Activated CD8-positive, alpha-beta T cell treated with anti-CD3 and anti-CD28 coated beads for 36 hours (primary cell): ENCODE measurements at regions not wholly inside any gene's neighbourhood (a gene's known extent, or its start where the extent isn't known, plus 50 kb on each side); places are given as distances from the start of the nearest gene placed in this dataset.

Source experiments
- ATAC-seq: fragments of 200-7000 bp; cut with Tn5 transposase; one replicate; pipeline ENCODE4 v1.10.0; 2021; ENCODE audit warnings: mild to moderate bottlenecking, moderate library complexity
- CTCF ChIA-PET: fragments of 350-600 bp; sonication (Branson Sonifier 250); formaldehyde crosslinking; loops from one replicate; lab custom pipeline; 2021; ENCODE audit warnings: antibody characterized with exemption; lab: Charles Lee
- POLR2A ChIA-PET: fragments of 350-600 bp; sonication (Branson Sonifier 250); formaldehyde crosslinking; loops from one replicate; lab custom pipeline; 2021; ENCODE audit warnings: antibody characterized with exemption; lab: Charles Lee
- DNase-seq: peaks from one replicate; pipeline ENCODE4 v3.0.0-alpha.2; 2020
- H3K27ac Mint-ChIP-seq: one replicate; pipeline ENCODE4 v1.8.0; 2021; ENCODE audit warnings: mild to moderate bottlenecking, mixed read lengths
- H3K27me3 Mint-ChIP-seq: one replicate; pipeline ENCODE4 v1.8.0; 2021; ENCODE audit warnings: mixed read lengths
- H3K36me3 Mint-ChIP-seq: one replicate; pipeline ENCODE4 v1.8.0; 2021; ENCODE audit warnings: low read depth, mixed read lengths
- H3K4me1 Mint-ChIP-seq: one replicate; pipeline ENCODE4 v1.8.0; 2021; ENCODE audit warnings: low read depth, mixed read lengths
- H3K4me3 Mint-ChIP-seq: one replicate; pipeline ENCODE4 v1.8.0; 2021; ENCODE audit warnings: mild to moderate bottlenecking, moderate library complexity, mixed read lengths
- H3K9me3 Mint-ChIP-seq: one replicate; pipeline ENCODE4 v1.8.0; 2021; ENCODE audit warnings: mixed read lengths
- intact Hi-C: fragments of 100-400 bp; cut with micrococcal nuclease; formaldehyde crosslinking; loops from one replicate; pipeline ENCODE4 v1.10.0; 2022
- TF ChIP-seq, protein P1 (sequence below): fragments of 200-600 bp; IDR thresholded peaks from one replicate; pipeline ENCODE4 v1.8.0; 2022; ENCODE audit warnings: antibody characterized with exemption, mild to moderate bottlenecking

DNA sequence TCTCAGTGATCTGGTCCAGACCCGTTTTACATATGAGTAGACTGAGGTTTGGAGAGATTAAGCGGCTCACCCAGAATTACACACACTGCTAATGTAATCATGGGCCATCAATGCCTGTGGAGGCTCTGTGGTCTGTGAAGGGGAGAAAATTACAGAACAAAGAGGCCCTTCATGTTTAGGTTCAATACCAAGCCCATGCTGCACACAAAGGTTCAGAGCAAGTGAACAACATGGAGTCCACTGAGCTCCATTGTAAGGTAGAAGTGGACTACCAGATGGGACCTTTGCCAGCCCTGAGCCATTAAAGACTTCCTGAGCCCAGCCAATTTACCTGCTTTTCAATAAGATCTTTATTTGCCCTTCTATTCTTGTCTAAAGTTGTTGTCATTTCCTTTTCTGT, 109.8 kb downstream of the LUZP4 start:
- H3K9me3 Mint-ChIP-seq: no peaks in the 10 kb centered on the region
- POLR2A ChIA-PET: no interaction called here
- DNase-seq: no peak

DNA sequence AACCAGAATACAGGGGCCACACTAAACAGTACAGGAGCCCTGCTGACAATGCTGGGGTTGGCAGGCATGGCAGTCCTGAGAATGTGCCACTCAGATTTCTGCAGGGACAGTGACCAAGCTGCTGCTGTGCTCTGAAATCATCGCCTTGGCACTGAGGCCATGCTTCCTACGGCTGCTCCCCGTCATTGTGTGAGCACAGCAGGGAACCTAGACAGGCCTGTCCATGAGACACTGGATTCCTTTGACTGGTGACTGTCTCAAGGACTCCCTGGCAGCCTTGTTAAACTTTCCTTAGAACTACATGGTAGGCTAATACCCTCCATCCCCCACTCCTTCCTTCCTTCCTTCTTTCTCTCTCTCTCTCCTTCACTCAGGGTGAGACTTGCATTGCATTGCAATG, 111.4 kb downstream of the LUZP4 start:
- no peaks in the 10 kb centered on the region for H3K36me3 Mint-ChIP-seq
- no peaks in the 10 kb centered on the region for H3K27me3 Mint-ChIP-seq
- no peak overlapping the region for H3K27ac Mint-ChIP-seq
- ChIA-PET CTCF (no interaction called here), POLR2A (no interaction called here)
- TF ChIP-seq, protein P1, sequence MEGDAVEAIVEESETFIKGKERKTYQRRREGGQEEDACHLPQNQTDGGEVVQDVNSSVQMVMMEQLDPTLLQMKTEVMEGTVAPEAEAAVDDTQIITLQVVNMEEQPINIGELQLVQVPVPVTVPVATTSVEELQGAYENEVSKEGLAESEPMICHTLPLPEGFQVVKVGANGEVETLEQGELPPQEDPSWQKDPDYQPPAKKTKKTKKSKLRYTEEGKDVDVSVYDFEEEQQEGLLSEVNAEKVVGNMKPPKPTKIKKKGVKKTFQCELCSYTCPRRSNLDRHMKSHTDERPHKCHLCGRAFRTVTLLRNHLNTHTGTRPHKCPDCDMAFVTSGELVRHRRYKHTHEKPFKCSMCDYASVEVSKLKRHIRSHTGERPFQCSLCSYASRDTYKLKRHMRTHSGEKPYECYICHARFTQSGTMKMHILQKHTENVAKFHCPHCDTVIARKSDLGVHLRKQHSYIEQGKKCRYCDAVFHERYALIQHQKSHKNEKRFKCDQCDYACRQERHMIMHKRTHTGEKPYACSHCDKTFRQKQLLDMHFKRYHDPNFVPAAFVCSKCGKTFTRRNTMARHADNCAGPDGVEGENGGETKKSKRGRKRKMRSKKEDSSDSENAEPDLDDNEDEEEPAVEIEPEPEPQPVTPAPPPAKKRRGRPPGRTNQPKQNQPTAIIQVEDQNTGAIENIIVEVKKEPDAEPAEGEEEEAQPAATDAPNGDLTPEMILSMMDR: no peak
- intact Hi-C loops: no loop called here
- H3K4me3 Mint-ChIP-seq: no peak overlapping the region
- no peaks in the 10 kb centered on the region for H3K4me1 Mint-ChIP-seq
- no peaks in the 10 kb centered on the region for H3K9me3 Mint-ChIP-seq
- DNase-seq: no peak
- ATAC-seq: no peak

More for the DNA sequence above, 109.8 kb downstream of the LUZP4 start:
- H3K27ac Mint-ChIP-seq: no peak overlapping the region
- intact Hi-C loops: no loop called here
- no peak for ATAC-seq
- H3K4me3 Mint-ChIP-seq: no peak overlapping the region
- no peaks in the 10 kb centered on the region for H3K27me3 Mint-ChIP-seq
- TF ChIP-seq, protein P1: no peak
- CTCF ChIA-PET: no interaction called here
- no peaks in the 10 kb centered on the region for H3K4me1 Mint-ChIP-seq
- no peaks in the 10 kb centered on the region for H3K36me3 Mint-ChIP-seq

DNA sequence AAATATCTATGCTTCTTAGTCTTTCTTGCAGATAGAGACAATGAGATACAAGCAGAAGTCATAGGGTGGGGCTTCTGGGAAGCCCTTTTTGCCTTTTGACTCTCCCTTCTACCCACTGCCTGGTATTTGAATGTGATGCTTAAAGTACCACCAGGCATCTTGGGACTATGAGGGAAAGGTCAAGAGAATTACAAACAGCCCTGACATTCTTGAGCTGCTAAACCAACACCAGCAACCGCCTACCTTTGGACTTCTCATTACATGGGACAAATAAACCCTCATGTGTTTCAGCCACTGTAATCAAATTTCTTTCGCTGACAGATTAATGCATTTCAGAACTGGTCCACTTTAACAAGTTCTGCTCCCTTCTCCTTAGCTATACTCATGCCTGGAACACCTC, 112.8 kb downstream of the LUZP4 start:
- no peaks in the 10 kb centered on the region for H3K4me1 Mint-ChIP-seq
- CTCF ChIA-PET: no interaction called here
- intact Hi-C loops: no loop called here

DNA sequence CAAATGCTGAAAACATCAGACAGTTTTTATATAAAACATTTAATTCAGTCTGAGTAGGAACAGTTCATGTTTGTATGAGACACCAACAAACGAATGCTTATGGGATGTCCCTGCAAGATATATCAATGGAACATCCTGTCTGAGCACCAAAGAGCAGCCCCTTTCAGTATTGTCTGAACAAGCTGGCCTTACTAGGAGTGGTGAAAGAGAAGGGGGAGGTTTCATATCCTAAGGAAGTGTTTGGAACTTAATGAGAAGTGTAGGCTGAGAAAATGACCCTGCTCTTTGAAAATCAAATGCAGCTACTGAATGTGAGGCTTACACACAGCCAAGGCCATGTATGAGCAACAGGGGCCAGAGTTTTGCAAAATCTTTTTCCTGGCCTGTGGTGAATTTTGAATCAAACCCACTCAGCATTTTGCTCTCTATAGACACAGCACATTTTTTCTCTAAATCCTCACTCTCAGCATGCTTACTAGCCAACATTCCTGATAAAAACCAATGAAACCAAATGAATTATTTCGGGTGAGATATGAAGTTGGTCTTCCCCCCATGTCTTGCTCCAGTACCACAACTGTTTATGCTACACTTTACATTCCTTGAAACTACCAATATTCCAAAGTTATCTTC, 119.4 kb downstream of the LUZP4 start:
- H3K27me3 Mint-ChIP-seq: no peaks in the 10 kb centered on the region
- ChIA-PET CTCF (no interaction called here), POLR2A (no interaction called here)
- TF ChIP-seq, protein P1: no peak
- no peaks in the 10 kb centered on the region for H3K36me3 Mint-ChIP-seq
- DNase-seq (no peak), ATAC-seq (no peak)
- H3K27ac Mint-ChIP-seq: no peak overlapping the region
- intact Hi-C loops: no loop called here
- no peaks in the 10 kb centered on the region for H3K4me1 Mint-ChIP-seq
- no peak overlapping the region for H3K4me3 Mint-ChIP-seq
- no peaks in the 10 kb centered on the region for H3K9me3 Mint-ChIP-seq

More for the DNA sequence above, 112.8 kb downstream of the LUZP4 start:
- no peak for DNase-seq
- POLR2A ChIA-PET: no interaction called here
- H3K27ac Mint-ChIP-seq: no peak overlapping the region
- ATAC-seq: no peak
- TF ChIP-seq, protein P1: no peak
- H3K27me3 Mint-ChIP-seq: no peaks in the 10 kb centered on the region
- no peaks in the 10 kb centered on the region for H3K36me3 Mint-ChIP-seq
- no peaks in the 10 kb centered on the region for H3K9me3 Mint-ChIP-seq
- no peak overlapping the region for H3K4me3 Mint-ChIP-seq

DNA sequence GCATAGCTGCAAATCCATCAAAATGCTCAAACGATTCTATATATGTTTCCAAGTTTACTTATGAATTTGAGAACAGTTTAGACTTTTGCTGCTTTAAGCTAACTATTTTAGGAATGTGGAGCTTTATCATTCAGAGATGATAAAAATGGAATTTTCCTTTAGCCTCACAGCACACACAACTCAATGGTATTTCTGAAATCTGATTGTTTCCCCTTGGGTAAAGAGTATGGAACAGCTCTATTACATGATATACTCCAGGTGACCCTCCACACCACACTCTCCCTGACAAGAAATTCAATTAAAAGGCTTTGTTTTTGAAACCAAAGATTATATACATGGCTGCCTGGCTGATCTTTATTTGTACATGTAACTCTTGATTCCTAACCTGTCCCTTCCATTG, 120.0 kb downstream of the LUZP4 start:
- ChIA-PET CTCF (no interaction called here), POLR2A (no interaction called here)
- intact Hi-C loops: no loop called here
- no peaks in the 10 kb centered on the region for H3K36me3 Mint-ChIP-seq
- H3K27me3 Mint-ChIP-seq: no peaks in the 10 kb centered on the region
- ATAC-seq: no peak
- no peak for DNase-seq
- no peaks in the 10 kb centered on the region for H3K4me1 Mint-ChIP-seq
- TF ChIP-seq, protein P1: no peak
- H3K4me3 Mint-ChIP-seq: no peak overlapping the region
- H3K27ac Mint-ChIP-seq: no peak overlapping the region
- H3K9me3 Mint-ChIP-seq: no peaks in the 10 kb centered on the region
